LNCaP clone FGC (cell line): ENCODE measurements at regions not wholly inside any gene's neighbourhood (a gene's known extent, or its start where the extent isn't known, plus 50 kb on each side); places are given as distances from the start of the nearest gene placed in this dataset.
"Not testable (repeated sequence)": the region's sequence is repeated elsewhere in the genome, so short reads cannot be mapped to it uniquely, and the experiment has no call there.

Experiments
- DNase-seq: peaks from one replicate; pipeline ENCODE4 v3.0.0-alpha.2; 2011; ENCODE audit warnings: low read depth
- H3K4me3 ChIP-seq: 2 replicates; pipeline ENCODE4 v1.5.1; 2011; ENCODE audit warnings: mild to moderate bottlenecking, low read depth, low read length, control low read depth
- TF ChIP-seq, protein P1 (sequence below): IDR thresholded peaks from 2 replicates; pipeline ENCODE4 v1.5.1; 2012; ENCODE audit warnings: mild to moderate bottlenecking; ENCODE audit not compliant: control insufficient read depth, insufficient read depth; ENCODE audit errors: extremely low read depth

DNA sequence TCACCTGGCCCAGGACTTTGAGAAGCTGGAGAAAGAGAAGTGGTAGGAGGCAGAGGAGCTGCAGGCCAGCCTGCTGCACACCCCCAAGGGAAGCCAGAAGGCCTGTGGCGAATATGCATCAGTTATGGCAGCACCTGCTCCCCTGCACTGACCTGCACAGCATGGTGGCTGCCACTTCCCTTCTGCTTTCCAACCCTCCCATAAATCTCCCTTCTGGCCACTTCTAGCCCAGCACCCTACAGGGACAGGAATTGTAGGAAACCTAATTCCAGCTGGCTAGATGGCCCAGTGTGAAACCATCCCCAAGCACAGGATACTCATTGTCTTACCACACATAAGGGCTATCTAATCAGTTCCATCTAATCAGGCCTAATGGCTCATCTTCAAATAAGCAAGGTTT lies 136.3 kb downstream of the TBX3 start:
- TF ChIP-seq, protein P1, sequence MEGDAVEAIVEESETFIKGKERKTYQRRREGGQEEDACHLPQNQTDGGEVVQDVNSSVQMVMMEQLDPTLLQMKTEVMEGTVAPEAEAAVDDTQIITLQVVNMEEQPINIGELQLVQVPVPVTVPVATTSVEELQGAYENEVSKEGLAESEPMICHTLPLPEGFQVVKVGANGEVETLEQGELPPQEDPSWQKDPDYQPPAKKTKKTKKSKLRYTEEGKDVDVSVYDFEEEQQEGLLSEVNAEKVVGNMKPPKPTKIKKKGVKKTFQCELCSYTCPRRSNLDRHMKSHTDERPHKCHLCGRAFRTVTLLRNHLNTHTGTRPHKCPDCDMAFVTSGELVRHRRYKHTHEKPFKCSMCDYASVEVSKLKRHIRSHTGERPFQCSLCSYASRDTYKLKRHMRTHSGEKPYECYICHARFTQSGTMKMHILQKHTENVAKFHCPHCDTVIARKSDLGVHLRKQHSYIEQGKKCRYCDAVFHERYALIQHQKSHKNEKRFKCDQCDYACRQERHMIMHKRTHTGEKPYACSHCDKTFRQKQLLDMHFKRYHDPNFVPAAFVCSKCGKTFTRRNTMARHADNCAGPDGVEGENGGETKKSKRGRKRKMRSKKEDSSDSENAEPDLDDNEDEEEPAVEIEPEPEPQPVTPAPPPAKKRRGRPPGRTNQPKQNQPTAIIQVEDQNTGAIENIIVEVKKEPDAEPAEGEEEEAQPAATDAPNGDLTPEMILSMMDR: no peak
- DNase-seq: no peak
- H3K4me3 ChIP-seq: no peak overlapping the region

DNA sequence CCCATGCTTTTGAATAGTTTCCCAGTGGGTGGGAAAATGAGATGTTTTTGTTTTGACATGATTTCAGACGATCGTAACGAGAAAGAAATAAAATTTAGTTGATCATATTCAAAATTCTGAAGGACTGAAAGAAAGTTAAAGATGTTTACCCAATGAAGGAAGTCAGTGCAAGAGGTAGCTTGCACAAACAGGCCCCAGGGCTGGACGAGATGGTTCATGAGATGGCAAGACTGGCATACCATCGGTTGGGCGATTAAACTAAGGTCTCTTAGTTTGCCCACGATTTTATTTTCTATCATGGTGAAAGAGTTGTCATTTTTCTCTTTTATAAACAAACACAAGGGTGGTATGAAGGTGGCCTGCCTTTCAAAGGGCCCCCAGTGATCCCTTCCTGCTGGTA lies 124.5 kb upstream of the TBX5 start:
- no peak for DNase-seq
- TF ChIP-seq, protein P1: no peak
- no peak overlapping the region for H3K4me3 ChIP-seq

DNA sequence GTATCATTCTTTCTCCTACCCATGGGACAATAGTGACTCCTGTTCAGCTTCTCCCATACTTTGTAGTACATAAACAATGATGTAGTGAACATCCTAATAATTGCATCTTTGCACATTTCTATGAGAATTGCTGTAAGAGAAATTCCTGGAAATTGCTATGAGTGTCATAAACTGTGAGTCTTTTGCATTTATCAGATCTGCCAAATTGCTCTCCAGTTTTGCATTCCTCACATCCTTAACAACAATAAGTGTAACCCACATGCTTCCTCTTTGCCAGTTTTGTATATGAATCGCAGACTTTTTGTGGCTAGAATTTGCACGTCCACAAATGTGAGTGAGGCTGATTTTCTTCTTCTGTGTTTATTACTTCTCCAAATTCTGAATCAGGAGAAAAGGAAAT lies 124.0 kb upstream of the TBX5 start:
- TF ChIP-seq, protein P1: no peak
- H3K4me3 ChIP-seq: no peak overlapping the region
- DNase-seq: no peak

DNA sequence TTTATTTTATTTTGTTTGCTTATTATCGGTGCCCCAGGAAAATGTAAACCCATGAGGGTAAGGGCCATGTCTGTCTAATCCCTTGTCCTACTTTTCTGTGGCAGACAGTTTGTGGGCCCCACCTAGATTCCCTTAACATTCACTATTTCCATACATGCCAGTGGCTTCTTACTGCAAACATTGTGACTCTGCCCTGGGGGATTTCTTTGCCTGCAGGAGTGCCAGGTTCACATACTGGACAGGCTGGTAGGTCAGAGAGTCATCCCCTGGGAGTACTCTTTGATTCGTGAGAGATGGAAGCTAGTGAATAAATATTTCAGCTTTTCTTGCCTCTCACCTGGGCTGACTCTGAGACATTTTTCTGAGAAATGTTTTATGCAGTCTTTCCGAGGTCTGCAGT lies 122.8 kb upstream of the TBX5 start:
- TF ChIP-seq, protein P1: no peak
- DNase-seq: no peak
- H3K4me3 ChIP-seq: no peak overlapping the region

DNA sequence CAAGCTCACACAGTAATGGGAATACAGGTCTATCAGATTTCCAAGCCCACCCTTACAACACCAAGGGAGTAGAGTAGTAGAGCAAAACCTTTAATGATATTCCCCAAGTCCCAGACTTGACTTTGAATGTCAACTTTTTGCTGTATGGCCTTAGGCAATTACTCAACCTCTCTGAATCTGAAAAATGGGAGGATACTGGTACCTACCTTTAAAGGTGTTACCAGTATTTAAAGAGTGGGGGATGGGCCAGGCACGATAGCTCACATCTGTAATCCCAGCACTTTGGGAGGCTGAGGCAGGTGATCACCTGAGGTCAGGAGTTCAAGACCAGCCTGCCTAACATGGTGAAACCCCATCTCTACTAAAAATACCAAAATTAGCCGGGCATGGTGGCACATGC lies 115.2 kb upstream of the TBX5 start:
- not testable (repeated sequence) for H3K4me3 ChIP-seq, DNase-seq

DNA sequence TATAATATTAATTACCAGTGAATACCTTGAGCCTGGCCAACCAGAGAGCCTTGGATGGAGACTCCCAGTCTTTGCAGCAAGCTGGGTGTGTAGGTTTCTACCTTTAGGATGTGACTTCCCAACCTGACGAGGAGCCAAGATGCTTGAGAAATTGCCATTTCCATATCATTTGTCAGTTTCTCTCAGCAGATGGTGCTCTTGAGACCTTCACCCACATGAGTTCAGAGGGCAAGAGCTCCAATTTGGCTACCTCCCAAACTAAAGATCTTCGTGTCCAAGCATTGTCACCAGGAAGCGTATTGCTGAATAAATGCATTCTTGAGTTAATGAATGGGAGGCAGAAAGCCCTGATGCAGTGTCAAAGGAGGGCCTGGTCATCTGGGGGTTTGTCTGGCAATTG lies 106.4 kb upstream of the TBX5 start:
- TF ChIP-seq, protein P1: peak; percentile 18; the same call in 1 of the 2 replicates
- no peak overlapping the region for H3K4me3 ChIP-seq
- DNase-seq: peak; percentile 13

DNA sequence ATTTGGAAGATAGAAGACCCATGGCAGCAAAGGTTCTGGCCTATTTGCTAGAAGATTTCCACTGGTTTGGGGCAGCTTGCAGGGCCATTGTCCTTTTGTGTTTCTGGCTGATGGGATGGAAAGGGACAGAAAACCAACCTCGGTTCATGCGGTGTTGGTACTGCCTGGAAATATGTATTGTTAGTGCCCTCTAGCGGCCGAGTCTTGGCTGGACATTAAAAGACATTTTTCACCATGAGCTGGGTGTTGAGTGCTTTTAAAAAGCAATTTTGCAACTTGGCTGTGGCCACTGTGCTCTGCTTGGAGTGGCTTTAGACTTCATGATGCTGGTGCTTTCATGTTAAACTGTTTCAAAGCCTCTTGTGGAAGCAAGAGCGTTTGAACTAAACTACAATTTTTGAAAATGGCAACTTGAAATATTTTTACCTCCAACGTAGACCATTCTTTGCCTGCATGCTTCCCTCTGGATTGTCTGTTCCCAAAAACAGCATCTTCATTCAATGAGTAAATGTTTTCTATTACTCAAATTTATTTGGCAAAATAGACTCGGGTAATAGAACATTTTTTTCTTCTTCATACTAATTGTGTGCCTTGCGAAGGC lies 102.7 kb upstream of the TBX5 start:
- peak; percentile 51 for DNase-seq
- TF ChIP-seq, protein P1: peak; percentile 85
- no peak overlapping the region for H3K4me3 ChIP-seq

DNA sequence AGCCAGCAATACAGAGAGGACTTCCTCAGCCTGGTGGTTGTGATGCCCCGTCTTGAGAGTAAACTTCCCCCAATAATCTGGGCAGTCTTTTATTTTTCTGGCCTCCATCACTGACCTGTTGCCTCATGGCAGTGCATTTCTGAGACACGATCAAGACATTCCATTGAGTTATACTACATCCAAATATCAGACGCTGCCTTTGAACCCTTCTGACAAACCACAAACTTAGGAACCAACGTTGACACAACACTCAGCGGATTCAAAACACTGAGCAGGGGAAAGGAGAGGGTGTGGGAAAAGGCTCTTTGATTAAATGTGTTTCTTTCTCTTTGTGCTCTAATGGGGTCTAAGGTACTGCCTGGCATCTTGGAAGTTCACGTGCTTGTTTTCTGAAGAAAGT lies 100.7 kb upstream of the TBX5 start:
- no peak for DNase-seq

More for the DNA sequence above, 100.7 kb upstream of the TBX5 start:
- TF ChIP-seq, protein P1: no peak
- H3K4me3 ChIP-seq: no peak overlapping the region
